HG03442 (cell line): ENCODE measurements at regions not wholly inside any gene's neighbourhood (a gene's known extent, or its start where the extent isn't known, plus 50 kb on each side); places are given as distances from the start of the nearest gene placed in this dataset.

Source experiments
- ATAC-seq: cut with Tn5 transposase; IDR thresholded peaks from one replicate; pipeline ENCODE4 v1.9.1; 2021; ENCODE audit warnings: mild to moderate bottlenecking, moderate library complexity; ENCODE audit not compliant: unreplicated experiment

DNA sequence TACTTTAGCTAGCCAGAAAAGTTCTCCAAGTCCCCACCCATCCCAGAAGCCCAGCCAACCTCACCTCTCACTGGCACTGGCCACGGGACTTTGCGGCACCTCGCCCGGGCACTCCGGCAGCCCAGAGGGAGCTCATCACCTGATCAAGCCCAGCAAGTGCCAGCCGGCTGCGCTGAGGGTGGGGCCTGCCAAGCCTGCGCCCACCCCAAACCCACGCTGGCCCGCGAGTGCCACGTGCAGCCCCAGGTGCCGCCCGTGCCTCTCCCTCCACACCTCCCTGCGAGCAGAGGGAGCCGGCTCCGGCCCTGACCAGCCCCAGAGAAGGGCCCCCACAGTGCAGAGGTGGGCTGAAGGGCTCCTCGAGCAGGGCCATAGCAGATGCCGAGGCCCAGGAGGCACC, 585.0 kb upstream of the HS6ST1 start:
- ATAC-seq = no peak

DNA sequence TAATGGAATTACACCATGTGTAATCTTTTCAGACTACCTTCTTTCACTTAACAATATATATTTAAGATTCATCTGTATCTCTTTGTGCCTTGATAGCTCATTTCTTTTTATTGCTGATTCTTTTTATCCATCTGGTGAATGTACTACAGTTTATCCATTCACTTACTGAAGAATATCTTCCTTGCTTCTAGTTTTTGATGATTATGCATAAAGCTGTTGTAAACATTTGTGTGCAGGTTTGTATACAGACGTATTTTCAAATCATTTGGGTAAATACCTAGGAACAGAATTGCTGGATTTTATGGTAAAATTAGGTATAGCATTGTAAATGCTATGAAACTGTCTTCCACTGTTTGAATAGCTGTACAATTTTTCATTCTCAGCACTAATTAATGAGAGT, 592.6 kb upstream of the HS6ST1 start:
- ATAC-seq = no peak

DNA sequence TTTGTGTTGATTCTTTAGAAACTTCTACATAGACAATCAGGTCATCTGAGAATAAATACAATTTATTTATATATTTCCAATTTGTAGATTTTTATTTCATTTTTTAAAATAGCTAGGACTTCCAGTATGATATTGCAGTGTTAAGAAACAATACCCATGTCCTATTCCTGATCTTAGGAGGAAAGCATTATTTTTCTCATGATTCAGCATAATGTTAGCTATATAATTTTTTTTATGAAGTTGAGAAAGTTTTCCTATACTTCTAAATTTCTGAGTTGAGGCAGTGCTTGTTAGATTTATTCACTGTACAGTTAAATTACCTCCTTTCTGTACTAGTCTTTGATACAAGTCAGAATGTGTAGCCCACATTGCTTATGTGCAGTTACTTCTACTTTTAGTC, 595.7 kb upstream of the HS6ST1 start:
- ATAC-seq = no peak

DNA sequence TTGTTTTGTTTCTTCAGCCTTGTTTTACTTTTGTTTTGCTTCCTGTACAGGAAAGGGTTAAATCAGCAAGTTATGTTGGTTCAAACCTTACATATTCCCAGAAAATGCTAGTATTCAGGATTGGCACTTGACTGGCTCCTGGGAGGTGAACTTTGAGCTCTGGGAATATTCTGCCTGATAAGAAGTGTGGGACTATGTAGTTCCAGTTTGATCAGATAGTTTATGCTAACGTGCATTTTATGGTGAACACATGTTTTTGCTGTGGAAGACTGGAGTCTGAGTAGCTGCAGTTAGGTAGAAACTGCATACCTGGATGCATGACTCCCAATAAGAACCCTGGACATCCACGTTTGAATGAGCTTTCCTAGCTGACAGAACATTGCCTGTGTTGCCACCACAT, 603.1 kb upstream of the HS6ST1 start:
- ATAC-seq = no peak

DNA sequence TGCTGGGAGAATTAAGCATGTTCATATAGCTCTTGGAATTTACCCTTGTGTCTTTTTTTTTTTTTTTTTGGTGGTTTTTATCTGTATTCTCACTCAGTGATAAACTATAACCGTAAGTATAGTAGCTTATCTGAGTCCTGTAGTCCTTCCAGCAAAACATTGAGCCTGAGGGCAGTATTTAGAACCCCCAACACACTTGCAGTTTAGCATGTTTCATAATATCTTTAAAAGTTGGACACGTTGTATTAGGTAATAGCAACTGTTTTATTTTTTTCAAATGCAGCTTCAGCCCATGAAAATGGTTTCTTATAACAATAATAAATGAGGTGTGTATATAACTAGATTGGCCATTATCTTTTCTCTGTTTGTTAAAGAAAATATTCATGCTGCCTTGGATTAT, 603.5 kb upstream of the HS6ST1 start:
- no peak for ATAC-seq

DNA sequence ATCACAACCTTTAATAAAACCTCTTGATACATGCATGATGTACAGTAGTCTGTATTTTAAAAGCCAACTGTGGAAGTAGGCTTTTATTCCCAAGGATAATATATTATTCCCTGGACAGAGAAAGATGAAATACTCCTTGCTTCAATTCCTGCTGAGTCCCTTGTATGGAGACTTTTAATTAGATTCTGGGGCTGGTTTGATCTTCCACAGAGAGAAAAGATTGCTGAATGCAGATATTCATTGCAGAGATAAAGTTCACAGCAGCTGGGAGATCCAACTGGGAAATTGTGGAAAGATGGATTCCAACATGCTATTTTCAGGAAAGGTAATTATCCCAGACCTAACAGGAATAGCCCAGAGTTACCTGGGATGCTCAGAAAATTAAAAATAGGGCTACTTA, 607.0 kb upstream of the HS6ST1 start:
- ATAC-seq = no peak

DNA sequence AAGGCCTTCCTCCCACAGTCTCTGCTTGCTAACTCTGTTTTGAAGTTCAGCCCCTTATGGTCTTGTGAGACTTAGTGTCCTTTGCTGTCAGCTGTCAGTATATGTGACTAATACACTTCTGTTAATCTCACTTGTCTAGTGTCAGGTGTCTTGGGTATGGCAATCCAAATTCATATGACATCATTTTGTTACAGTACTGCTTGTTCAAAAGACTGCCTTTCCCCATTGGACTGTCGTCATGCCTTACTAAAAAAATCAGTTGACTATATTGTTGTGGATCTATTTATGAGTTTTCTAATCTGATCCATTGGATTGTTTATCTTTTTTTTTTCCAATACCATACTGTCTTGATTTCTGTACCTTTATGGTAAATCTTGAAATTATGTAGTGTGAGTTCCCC, 611.4 kb upstream of the HS6ST1 start:
- no peak for ATAC-seq

DNA sequence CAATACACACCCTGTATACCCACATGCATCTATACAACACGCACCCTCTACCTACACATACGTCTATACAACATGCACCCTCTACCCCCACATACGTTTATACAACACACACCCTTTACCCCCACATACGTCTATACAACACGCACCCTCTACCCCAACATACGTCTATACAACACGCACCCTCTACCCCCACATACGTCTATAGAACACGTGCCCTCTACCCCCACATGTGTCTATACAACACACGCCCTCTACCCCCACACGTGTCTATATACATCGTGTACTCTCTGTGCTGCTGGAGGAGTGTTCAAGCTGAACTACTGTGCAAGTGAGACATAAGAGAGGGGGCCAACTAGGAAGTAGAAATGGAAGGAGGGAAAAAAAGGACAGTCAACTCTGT, 621.7 kb upstream of the HS6ST1 start:
- no peak for ATAC-seq

DNA sequence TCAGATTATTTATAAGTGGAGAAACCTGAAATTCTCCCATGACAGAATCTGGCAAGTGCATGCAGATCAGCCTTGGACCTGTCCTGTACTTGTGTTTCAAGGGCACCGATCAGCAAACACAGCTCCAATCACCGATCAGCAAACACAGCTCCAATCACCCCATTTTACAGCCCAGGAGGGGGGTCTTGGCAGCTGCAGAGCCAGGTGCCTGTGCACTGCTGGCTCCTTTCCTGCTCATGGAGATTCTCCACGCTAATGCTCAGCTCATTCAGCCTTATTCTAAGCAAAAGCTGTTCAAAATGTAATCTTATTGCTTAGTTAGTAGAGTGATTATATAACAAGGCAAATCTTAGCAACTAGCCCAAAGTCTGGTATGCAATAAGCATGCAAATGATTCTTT, 623.1 kb upstream of the HS6ST1 start:
- no peak for ATAC-seq

DNA sequence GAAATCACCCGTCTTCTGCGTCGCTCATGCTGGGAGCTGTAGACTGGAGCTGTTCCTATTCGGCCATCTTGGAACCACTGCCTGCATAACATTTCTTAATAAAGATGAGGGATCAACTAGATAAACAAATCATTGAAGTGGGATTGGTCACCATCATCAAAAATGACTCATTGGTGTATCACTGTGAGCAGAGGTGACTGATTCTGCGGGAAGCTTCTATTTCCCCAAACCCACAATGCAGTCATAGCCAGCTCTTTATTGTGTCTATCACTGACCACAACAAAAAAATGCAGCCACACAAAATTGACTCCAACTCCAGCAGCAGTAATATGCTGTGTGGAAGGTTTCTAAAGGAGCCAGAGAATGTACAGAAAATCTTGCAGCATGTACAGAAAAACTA, 630.7 kb upstream of the HS6ST1 start:
- ATAC-seq = no peak

DNA sequence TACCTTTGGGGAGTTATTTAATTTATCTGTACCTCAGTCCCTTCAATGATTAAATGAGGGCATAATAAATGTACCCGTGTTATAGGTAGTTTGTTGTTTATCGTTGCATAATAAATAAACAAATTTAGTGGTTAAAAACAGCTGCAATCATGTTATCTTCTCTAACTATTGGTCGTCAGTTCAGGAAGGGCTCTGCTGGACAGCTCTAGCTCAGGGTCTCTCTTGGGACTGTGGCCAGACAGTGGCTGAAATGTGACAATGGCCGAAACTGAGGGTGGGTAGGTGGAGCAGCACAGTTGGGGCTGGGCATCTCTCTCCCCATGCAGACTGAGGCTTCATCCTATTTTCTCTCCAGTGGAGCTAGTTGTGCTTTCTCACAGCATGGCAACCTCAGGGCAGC, 632.1 kb upstream of the HS6ST1 start:
- ATAC-seq = no peak

DNA sequence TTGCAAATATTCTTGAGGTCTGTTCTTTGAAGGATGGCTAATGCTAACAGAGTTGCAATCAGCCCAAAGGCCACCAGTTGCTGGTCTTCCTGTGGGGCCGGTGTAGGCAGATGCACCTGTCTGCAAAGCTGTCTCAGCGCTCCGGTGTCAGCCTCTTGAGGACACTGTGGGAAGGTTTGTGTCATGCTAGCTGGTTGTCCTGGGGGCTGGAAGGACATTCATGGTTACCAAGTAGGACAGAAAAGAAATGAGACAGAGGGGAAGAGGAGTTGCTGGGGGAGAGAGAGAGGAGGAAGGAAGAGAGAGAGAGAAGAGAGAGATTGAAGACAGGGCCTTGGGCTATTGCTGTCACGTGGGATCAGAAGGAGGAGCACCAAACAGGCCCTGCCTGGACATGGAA, 639.6 kb upstream of the HS6ST1 start:
- no peak for ATAC-seq

DNA sequence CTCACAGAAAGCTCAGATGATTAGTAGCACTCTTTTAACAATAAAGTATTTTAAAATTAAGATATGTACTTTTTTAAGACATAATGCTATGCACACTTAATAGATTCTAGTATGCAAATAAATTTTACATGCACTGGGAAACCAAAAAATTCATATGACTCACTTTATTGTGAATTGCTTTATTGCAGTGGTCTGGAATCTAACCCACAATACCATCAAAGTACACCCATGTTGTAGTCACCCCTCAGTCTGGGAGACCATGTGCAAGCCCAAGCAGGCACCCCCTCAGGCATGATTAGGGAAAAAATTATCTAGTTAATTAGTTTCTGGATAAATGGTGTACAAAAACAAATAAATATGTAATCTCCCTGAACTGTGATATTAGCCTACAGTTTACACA, 649.0 kb upstream of the HS6ST1 start:
- ATAC-seq = no peak

DNA sequence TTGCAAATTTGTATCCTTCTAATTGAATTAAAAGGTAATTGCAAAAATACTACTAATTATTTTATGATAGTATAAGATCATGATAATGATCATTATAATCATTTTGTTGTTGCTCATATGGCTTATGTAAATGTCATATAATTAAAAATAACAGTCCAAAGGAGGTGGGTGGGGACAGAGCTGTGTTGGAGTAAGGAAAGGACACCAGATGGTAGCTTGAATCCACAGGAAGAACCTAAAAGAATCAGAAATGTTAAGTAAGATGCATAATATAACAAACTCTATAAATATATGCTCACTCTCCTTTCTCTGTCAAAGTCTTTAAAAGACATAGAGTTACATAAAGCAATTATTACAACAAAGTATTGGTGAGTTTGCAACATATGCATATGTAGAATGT, 650.7 kb upstream of the HS6ST1 start:
- no peak for ATAC-seq

DNA sequence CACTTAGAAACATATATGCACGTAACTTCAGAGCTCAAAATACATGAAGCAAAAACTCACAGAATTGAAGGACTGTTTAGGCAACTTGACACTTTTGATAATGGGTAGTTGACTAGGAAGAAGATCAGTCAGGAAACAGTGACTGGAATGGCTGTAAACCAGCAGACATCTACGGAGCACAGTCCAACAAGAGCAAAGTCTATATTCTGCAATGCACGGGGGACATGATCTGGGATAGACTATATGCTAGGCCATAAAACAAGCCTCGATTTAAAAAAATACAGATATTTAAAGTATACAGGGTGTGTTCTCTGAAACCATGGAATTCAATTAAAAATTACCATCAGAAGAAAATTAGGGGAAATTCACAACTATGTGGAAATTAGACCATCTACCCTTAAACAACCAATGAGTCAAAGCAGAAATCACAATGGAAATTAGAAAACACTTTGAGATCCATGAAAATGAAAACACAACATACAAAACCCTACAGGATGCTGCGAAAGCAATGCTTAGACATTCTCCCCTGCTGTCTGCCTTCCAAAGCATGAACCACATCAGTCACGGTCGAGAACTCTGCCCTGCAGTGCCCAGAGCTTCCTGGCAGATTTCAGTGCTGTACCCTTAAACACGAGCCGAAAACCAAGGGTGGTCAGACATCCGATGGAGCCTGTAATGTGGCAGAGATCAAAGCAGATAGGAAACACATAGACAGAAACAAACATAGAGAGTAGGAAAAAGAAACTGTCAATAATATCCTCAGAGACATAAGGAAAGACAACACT, 651.9 kb upstream of the HS6ST1 start:
- no peak for ATAC-seq

DNA sequence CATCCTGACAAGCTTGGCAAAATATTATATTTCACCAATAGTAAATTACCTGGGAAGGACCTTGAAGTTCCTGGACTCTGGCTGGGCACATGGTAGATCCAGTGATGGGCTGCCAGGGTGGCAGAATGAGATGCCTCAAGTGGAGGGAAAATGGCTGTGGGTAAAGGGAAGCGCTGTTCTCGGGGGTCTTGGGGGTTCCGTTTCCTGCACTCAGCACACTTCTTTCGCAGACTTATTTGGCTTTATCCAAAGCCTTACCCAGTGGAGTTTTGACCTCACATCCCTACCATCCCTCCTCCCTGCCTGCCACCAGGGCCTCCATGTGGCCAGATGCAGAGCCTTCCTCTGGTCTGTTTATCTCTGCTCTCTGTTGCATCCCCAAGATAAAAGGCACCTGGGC, 654.9 kb upstream of the HS6ST1 start:
- no peak for ATAC-seq

DNA sequence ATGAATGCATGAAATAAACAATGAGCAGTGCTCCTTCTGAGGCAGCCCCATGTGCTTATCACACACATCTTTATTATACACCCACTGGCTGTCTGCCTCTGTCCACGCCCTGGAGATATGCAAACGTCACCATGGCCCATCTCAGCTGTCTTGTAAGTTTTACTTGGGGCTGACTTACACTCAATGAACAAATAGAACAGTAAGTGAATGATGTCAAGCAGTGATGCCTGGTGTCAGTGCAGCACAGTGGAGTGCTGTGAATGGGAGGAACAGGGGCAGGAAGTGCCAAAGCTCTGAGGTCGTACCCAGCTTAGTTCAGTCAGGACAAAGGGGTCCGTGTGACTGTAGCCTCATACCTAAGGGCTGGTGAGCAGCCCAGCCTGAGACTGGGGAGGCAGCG, 659.5 kb upstream of the HS6ST1 start:
- no peak for ATAC-seq

DNA sequence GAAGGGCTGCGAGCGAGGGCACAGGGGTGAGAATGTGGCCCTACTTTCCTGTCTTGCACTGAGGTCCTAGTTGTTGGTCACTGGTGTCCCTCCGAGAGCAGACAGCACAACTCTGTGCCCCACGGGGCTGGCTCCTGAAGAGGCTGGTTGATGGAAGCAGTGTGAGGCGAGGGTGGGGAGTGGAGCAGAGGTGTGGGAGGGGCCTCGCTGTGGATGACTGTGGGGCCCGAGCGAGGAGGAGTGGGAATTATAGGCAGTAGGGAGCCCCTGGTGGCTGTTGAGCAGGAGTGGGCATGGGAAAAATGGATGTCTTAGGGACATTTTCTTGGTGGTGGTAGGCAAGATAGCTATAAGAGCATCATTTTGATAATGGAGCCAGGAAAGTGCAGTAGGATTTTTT, 660.5 kb upstream of the HS6ST1 start:
- no peak for ATAC-seq

DNA sequence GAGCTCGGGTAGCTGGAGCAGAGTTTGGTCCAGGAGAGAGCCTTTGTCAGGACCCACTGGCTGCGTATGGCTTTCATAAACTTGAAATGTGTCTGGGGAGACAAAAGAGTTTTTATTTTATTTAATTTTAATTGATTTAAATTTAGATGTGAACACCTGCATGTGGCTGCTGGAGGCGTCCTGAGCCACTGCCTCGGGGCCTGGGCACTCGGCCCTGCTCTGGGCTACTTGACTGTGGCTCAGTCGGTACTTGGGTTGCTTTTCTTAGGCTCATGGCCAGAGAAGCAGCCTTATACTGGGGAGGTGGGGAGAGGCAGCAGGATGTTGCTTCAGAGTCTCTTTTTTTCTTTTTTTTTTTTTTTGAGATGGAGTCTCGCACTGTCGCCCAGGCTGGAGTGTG, 661.8 kb upstream of the HS6ST1 start:
- no peak for ATAC-seq

DNA sequence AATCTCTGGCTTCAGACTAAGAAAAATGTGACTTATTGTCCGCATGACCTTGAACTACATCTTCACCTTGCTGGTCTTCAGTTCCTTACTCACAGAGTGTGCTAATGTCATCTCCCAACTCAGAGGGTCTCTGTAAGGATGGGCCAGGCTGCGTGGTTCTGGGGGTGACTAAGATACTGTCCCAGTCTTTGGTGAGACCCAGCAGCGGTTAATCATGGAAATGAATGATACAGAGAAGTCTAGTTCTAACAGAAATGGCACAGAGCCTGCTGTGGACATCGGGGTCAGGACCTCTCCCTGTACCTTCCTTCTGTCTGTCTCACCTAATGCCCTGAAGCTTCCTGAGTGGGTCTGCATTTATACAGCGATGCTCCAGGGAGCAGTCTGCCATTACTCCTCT, 662.7 kb upstream of the HS6ST1 start:
- ATAC-seq = no peak

DNA sequence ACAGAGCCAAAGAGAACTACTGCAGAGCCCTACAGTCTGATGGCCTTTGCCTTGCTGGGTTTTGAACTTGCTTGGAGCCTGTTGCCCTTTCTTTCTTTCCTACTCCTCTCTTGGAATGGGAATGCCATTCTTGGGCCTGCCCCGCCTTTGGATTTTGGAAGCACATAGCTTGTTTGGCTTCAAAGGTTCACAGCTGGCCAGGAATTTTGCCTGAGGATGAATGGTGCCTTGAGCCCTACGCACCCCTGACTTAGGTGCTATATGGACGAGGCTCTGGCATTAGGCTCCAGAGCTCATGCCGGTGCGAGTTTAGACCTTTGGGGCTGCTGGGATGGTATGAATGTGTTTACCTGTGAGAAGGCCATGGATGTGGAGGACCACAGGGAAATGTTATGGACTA, 663.3 kb upstream of the HS6ST1 start:
- no peak for ATAC-seq

DNA sequence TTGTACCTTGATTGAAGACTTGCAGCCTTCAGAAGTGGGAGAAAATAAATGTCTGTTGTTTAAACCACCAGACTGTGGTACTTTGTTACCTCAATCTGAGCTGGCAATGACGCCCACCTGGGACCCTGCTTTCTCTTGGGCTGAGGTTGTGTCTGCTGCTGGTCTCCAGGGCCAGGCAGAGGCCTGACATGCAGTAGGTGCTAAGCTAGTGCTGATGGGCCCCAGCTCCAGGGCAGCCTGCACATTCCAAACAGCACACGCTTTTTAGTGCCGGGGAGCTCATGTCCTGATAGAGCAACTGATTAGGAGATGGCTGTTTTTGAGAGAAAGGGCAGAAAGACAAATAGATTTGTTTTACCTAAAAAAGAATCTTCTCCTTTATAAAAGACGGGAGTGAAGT, 664.0 kb upstream of the HS6ST1 start:
- ATAC-seq = no peak

DNA sequence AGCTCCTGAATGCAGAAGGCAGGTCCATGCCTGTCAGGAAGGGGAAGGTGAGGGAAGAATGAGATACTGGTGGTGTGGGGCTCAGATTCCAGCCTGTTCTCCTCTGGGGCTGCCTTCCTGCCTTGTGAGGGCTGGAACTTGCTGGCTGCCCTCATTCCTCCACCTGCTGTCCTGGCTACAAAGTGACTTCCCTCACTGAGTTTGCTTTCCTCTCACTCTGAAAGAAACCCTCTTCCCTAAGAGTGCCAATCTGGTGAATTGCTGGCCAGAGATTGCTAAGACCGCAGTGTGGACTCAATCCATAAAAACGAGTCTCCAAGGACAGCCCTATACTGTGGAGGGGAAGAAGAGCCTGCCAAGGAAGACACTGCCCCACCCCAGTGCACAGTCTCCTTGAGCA, 664.4 kb upstream of the HS6ST1 start:
- no peak for ATAC-seq
